ENCODE measurements at regions not wholly inside any gene's neighbourhood (a gene's known extent, or its start where the extent isn't known, plus 50 kb on each side); places are given as distances from the start of the nearest gene placed in this dataset.

- TF ChIP-seq POLR2A (IDR thresholded peaks at IDR 0.05; ENCODE audit: low read depth, low read length) = no peak
- no peak for TF ChIP-seq TAF1 (IDR thresholded peaks at IDR 0.05; ENCODE audit: borderline replicate concordance, low read depth, low read length)
- no peak for TF ChIP-seq POLR2AphosphoS5 (IDR thresholded peaks at IDR 0.05; ENCODE audit: low read depth, low read length)
Measured at GRCh38 chr5:109485030-109485429, 75.3 kb upstream of the PJA2 start.
